ENCODE measurements at regions not wholly inside any gene's neighbourhood (a gene's known extent, or its start where the extent isn't known, plus 50 kb on each side); places are given as distances from the start of the nearest gene placed in this dataset.

DNA sequence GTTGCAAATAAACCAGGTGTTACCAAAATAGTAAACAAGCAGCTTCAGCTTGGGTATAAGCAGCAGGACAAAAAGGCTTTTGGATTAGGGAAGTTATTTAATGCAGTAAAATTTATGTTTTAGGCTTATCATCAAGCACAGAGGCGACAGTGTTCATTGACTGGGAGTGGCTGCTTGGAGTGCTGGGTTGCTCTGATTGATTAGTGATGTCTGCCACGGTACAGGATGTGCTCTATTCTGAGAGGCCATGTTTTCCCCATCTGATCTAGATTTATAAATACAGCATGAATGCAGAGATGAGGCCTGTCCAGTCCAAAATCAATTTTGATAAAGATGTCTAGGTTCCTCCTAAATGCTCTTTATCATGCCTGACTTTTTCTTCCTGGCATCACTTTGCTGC lies 83.5 kb downstream of the MAP1LC3B2 start:
- Histone ChIP-seq H3K4me3 (no peak overlapping the region), H3K27me3 (no peaks in the 10 kb centered on the region), H3K27ac (no peak overlapping the region), H2AFZ (peak overlapping the region; percentile 38), H3K36me3 (replicated peaks; ENCODE audit: insufficient read depth, low read depth) (no peaks in the 10 kb centered on the region), H3K4me2 (no peak overlapping the region), H3K79me2 (no peaks in the 10 kb centered on the region), H4K20me1 (ENCODE audit: insufficient read depth, poor library complexity, severe bottlenecking) (no peaks in the 10 kb centered on the region), H3K4me1 (ENCODE audit: insufficient read depth) (peaks cover 10% of the 10 kb centered on the region), H3K9me3 (ENCODE audit: low read depth) (no peaks in the 10 kb centered on the region), H3K9me2 (replicated peaks; ENCODE audit: insufficient read depth) (no peaks in the 10 kb centered on the region)
- TF ChIP-seq EZH2phosphoT487 (IDR thresholded peaks at IDR 0.05; ENCODE audit: low read depth, severe bottlenecking, unreplicated experiment) = no peak
- TF ChIP-seq CTCF (IDR thresholded peaks at IDR 0.05; ENCODE audit: poor library complexity) = no peak
- TF ChIP-seq EZH2 (IDR thresholded peaks at IDR 0.05; ENCODE audit: borderline replicate concordance) = no peak
- DNase-seq (ENCODE audit: low spot score) = no peak
- WGBS (ENCODE audit: low lambda C conversion rate, missing lambda C conversion rate) = 72% methylated on average over 2 of the region's 2 CpGs

- Histone ChIP-seq H3K4me3 (no peak overlapping the region), H3K36me3 (replicated peaks; ENCODE audit: insufficient read depth, low read depth) (no peaks in the 10 kb centered on the region), H3K27ac (no peak overlapping the region), H2AFZ (no peak overlapping the region), H3K79me2 (no peaks in the 10 kb centered on the region), H3K9me2 (replicated peaks; ENCODE audit: insufficient read depth) (no peaks in the 10 kb centered on the region), H3K4me1 (ENCODE audit: insufficient read depth) (peaks cover 13% of the 10 kb centered on the region), H3K4me2 (no peak overlapping the region), H3K9me3 (ENCODE audit: low read depth) (no peaks in the 10 kb centered on the region), H3K27me3 (no peaks in the 10 kb centered on the region), H4K20me1 (ENCODE audit: insufficient read depth, poor library complexity, severe bottlenecking) (no peaks in the 10 kb centered on the region)
- 87% methylated on average over 4 of the region's 4 CpGs for WGBS (ENCODE audit: low lambda C conversion rate, missing lambda C conversion rate)
- no peak for TF ChIP-seq EZH2phosphoT487 (IDR thresholded peaks at IDR 0.05; ENCODE audit: low read depth, severe bottlenecking, unreplicated experiment)
- no peak for TF ChIP-seq EZH2 (IDR thresholded peaks at IDR 0.05; ENCODE audit: borderline replicate concordance)
- no peak for TF ChIP-seq CTCF (IDR thresholded peaks at IDR 0.05; ENCODE audit: poor library complexity)
- no peak for DNase-seq (ENCODE audit: low spot score)
Observed at GRCh38 chr12:116642106-116642505, 82.9 kb downstream of the MAP1LC3B2 start.

DNA sequence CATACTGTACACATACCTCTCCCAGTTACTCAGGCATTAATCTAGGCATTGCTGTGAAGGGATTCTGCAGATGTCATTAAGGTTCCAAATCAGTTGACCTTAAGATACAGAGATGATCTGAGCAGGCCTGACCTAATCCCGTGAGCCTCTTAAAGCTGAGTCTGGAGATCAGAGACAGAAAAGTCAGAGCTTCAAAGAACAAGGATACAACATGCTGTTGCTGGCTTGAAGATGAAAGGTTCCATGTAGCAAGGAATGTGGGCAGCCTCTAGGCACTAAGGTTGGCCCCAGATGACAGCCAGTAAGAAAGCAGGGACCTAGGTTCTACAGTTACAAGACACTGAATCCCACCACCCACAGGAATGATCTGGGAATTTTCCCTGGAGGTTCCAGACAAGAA lies 81.1 kb downstream of the MAP1LC3B2 start:
- H3K27me3 ChIP-seq = no peaks in the 10 kb centered on the region
- H3K4me1 ChIP-seq (ENCODE audit: insufficient read depth) = peaks cover 21% of the 10 kb centered on the region
- TF ChIP-seq CTCF (IDR thresholded peaks at IDR 0.05; ENCODE audit: poor library complexity) = no peak
- no peak for TF ChIP-seq EZH2 (IDR thresholded peaks at IDR 0.05; ENCODE audit: borderline replicate concordance)
- no peak for TF ChIP-seq EZH2phosphoT487 (IDR thresholded peaks at IDR 0.05; ENCODE audit: low read depth, severe bottlenecking, unreplicated experiment)
- no peaks in the 10 kb centered on the region for H3K9me2 ChIP-seq (replicated peaks; ENCODE audit: insufficient read depth)
- no peak overlapping the region for H3K4me3 ChIP-seq
- no peak overlapping the region for H3K4me2 ChIP-seq
- no peaks in the 10 kb centered on the region for H3K36me3 ChIP-seq (replicated peaks; ENCODE audit: insufficient read depth, low read depth)
- no peak overlapping the region for H3K27ac ChIP-seq
- no peaks in the 10 kb centered on the region for H4K20me1 ChIP-seq (ENCODE audit: insufficient read depth, poor library complexity, severe bottlenecking)
- H3K79me2 ChIP-seq = no peaks in the 10 kb centered on the region
- no peaks in the 10 kb centered on the region for H3K9me3 ChIP-seq (ENCODE audit: low read depth)
- WGBS (ENCODE audit: low lambda C conversion rate, missing lambda C conversion rate) = 25% methylated on average over 1 of the region's 1 CpG
- H2AFZ ChIP-seq = no peak overlapping the region
- DNase-seq (ENCODE audit: low spot score) = no peak

GRCh38 chr12:116639765-116640164 lies 80.6 kb downstream of the MAP1LC3B2 start:
- Histone ChIP-seq H3K27me3 (no peaks in the 10 kb centered on the region), H3K27ac (peak overlapping the region; percentile 3), H3K9me3 (ENCODE audit: low read depth) (no peaks in the 10 kb centered on the region), H3K4me3 (no peak overlapping the region), H3K36me3 (replicated peaks; ENCODE audit: insufficient read depth, low read depth) (no peaks in the 10 kb centered on the region), H4K20me1 (ENCODE audit: insufficient read depth, poor library complexity, severe bottlenecking) (no peaks in the 10 kb centered on the region), H3K79me2 (no peaks in the 10 kb centered on the region), H3K4me2 (no peak overlapping the region), H2AFZ (no peak overlapping the region), H3K4me1 (ENCODE audit: insufficient read depth) (peaks cover 26% of the 10 kb centered on the region), H3K9me2 (replicated peaks; ENCODE audit: insufficient read depth) (no peaks in the 10 kb centered on the region)
- DNase-seq (ENCODE audit: low spot score) = no peak
- 40% methylated on average over 4 of the region's 4 CpGs for WGBS (ENCODE audit: low lambda C conversion rate, missing lambda C conversion rate)
- TF ChIP-seq EZH2 (IDR thresholded peaks at IDR 0.05; ENCODE audit: borderline replicate concordance) (no peak), CTCF (IDR thresholded peaks at IDR 0.05; ENCODE audit: poor library complexity) (no peak), EZH2phosphoT487 (IDR thresholded peaks at IDR 0.05; ENCODE audit: low read depth, severe bottlenecking, unreplicated experiment) (no peak)

Data from hepatocyte (in vitro differentiated cells).